Spleen (tissue), 11 donors: ENCODE measurements at regions not wholly inside any gene's neighbourhood (a gene's known extent, or its start where the extent isn't known, plus 50 kb on each side); places are given as distances from the start of the nearest gene placed in this dataset.

Experiments used
- DNase-seq: peaks from one replicate; pipeline ENCODE4 v3.0.0-alpha.2; 2020
- H3K27ac ChIP-seq, 8 donors: fragments of 200-600 bp; sonication (generic) in 7 of 8; 1 replicate in 4 of 8; 2 replicates in 4 of 8; pipeline versions ENCODE4 v1.5.0 to v1.8.0; 2016 to 2021; ENCODE audit warnings: inconsistent platforms in 4 of 8, mild to moderate bottlenecking in 4 of 8, moderate library complexity in 1 of 8
- H3K27me3 ChIP-seq, 7 donors: fragments of 200-600 bp; sonication (generic) in 6 of 7; replicated peaks in 1 of 7; 1 replicate in 4 of 7; 2 replicates in 3 of 7; pipeline versions ENCODE4 v1.5.0 to v1.8.0; 2016 to 2021; ENCODE audit warnings: inconsistent platforms in 3 of 7, mild to moderate bottlenecking in 1 of 7
- H3K36me3 ChIP-seq, 6 donors: fragments of 200-600 bp; sonication (generic) in 5 of 6; 1 replicate in 4 of 6; 2 replicates in 2 of 6; pipeline versions ENCODE4 v1.5.0 to v1.8.0; 2016 to 2021; ENCODE audit warnings: inconsistent platforms in 2 of 6
- H3K4me1 ChIP-seq, 6 donors: fragments of 200-600 bp; sonication (generic) in 5 of 6; 1 replicate in 3 of 6; 2 replicates in 3 of 6; pipeline versions ENCODE4 v1.5.0 to v1.8.0; 2016 to 2021; ENCODE audit warnings: inconsistent platforms in 3 of 6
- H3K4me3 ChIP-seq, 8 donors: fragments of 200-600 bp; sonication (generic) in 7 of 8; 1 replicate in 4 of 8; 2 replicates in 4 of 8; pipeline versions ENCODE4 v1.5.0 to v1.8.0; 2016 to 2021; ENCODE audit warnings: inconsistent platforms in 4 of 8, mild to moderate bottlenecking in 4 of 8, moderate library complexity in 2 of 8
- H3K9me3 ChIP-seq, 8 donors: fragments of 200-600 bp; sonication (generic) in 7 of 8; 1 replicate in 4 of 8; 2 replicates in 4 of 8; pipeline versions ENCODE4 v1.5.0 to v1.8.0; 2016 to 2021; ENCODE audit warnings: inconsistent platforms in 4 of 8
- CTCF ChIP-seq, 11 experiments: fragments of 200-600 bp in 7 of 11; fragments of 450-650 bp in 4 of 11; sonication (generic) in 4 of 11; IDR thresholded peaks in 8 of 11; conservative IDR thresholded peaks in 3 of 11; 1 replicate in 7 of 11; 2 replicates in 4 of 11; pipeline versions ENCODE4 v1.4.0 to v1.8.0; 2016 to 2021; ENCODE audit warnings: antibody characterized with exemption in 11 of 11, inconsistent platforms in 4 of 11, mild to moderate bottlenecking in 1 of 11
- POLR2A ChIP-seq, 3 donors: fragments of 450-650 bp; IDR thresholded peaks; one replicate each; pipeline ENCODE4 v1.5.1; 2017; ENCODE audit warnings: antibody characterized with exemption in 3 of 3, mild to moderate bottlenecking in 1 of 3
- POLR2AphosphoS5 ChIP-seq, 3 donors: sonication (generic); formaldehyde crosslinking; IDR thresholded peaks; one replicate each; pipeline ENCODE4 v1.5.1; 2017; ENCODE audit warnings: antibody characterized with exemption in 3 of 3
- WGBS, 5 donors: extraction: QIAGEN DNeasy Blood & Tissue Kit in 3 of 5; methylation state at CpG; one replicate each; pipeline versions ENCODE4 v1.1.5 to v1.1.7; 2013 to 2018; 5-methylcytosine and 5-hydroxymethylcytosine counted together
- intact Hi-C: fragments of 100-400 bp; cut with DNase I; formaldehyde crosslinking; loops from one replicate; pipeline ENCODE4 v1.15.0; 2023; ENCODE audit warnings: low total_unique reads
- donor health status: healthy with polysubstance abuse.
- donor health status: DM: no; HTN: no; CAD: no; lungs with moderate emphysema.
- donor health status: DM: no; HTN: no; CAD: no.
- donor health status: Bipolar disorder and iron deficiency.
- donor health status: healthy.
- donor health status: DM: no; HTN: no; CAD: no.
- donor health status: DM: yes; HTN: yes; CAD: no.

GRCh38 chr11:31996159-31996881 is 94.6 kb upstream of the RCN1 start:
- WGBS, 5 donors, result 77 to 90% (median 85%) methylated on average over 7 of the region's 7 CpGs
- H3K4me1 ChIP-seq, result peaks cover 0 to 12% (median 5%) of the 10 kb centered on the region in 6 donors
- intact Hi-C loops, result no loop called here
- no peak for DNase-seq
- TF ChIP-seq POLR2AphosphoS5 (IDR thresholded peaks at IDR 0.05) (no peak), POLR2A (IDR thresholded peaks at IDR 0.05) (no peak), CTCF (IDR thresholded peaks at IDR 0.05 in 8 of 11, conservative IDR thresholded peaks at IDR 0.05 in 3 of 11) (no peak)
- H3K9me3 ChIP-seq, result no peaks in the 10 kb centered on the region
- no peak overlapping the region for H3K27ac ChIP-seq
- H3K4me3 ChIP-seq, result no peak overlapping the region
- no peaks in the 10 kb centered on the region for H3K36me3 ChIP-seq
- H3K27me3 ChIP-seq, result peaks cover 0 to 6% (median 0%) of the 10 kb centered on the region in 7 donors

GRCh38 chr11:31995525-31996094 is 95.3 kb upstream of the RCN1 start:
- Histone ChIP-seq H3K9me3 (no peaks in the 10 kb centered on the region), H3K4me3 (peak overlapping the region in 1 of 8 donors; percentile 33), H3K4me1 (peaks cover 0 to 12% (median 5%) of the 10 kb centered on the region in 6 donors), H3K27ac (no peak overlapping the region), H3K27me3 (peaks cover 0 to 5% (median 0%) of the 10 kb centered on the region in 7 donors), H3K36me3 (no peaks in the 10 kb centered on the region)
- WGBS, 5 donors, result 32 to 54% (median 35%) methylated on average over 2 of the region's 2 CpGs
- DNase-seq, result no peak
- TF ChIP-seq CTCF (IDR thresholded peaks at IDR 0.05 in 8 of 11, conservative IDR thresholded peaks at IDR 0.05 in 3 of 11), result no peak
- TF ChIP-seq POLR2A (IDR thresholded peaks at IDR 0.05), result no peak
- no peak for TF ChIP-seq POLR2AphosphoS5 (IDR thresholded peaks at IDR 0.05)
- intact Hi-C loops, result no loop called here

- H3K9me3 ChIP-seq, result no peaks in the 10 kb centered on the region
- H3K27ac ChIP-seq, result no peak overlapping the region
- DNase-seq, result no peak
- no peaks in the 10 kb centered on the region for H3K36me3 ChIP-seq
- no peak for TF ChIP-seq CTCF (IDR thresholded peaks at IDR 0.05 in 8 of 11, conservative IDR thresholded peaks at IDR 0.05 in 3 of 11)
- no peak for TF ChIP-seq POLR2A (IDR thresholded peaks at IDR 0.05)
- no peak for TF ChIP-seq POLR2AphosphoS5 (IDR thresholded peaks at IDR 0.05)
- H3K4me3 ChIP-seq, result no peak overlapping the region
- whole genome bisulfite sequencing, 5 donors, result 80 to 93% (median 88%) methylated on average over 7 of the region's 7 CpGs
- intact Hi-C loops, result no loop called here
- H3K4me1 ChIP-seq, result peaks cover 0 to 12% (median 5%) of the 10 kb centered on the region in 6 donors
- H3K27me3 ChIP-seq, result no peaks in the 10 kb centered on the region
Observed at GRCh38 chr11:31995032-31995431, 95.8 kb upstream of the RCN1 start.
